IMR-90 (cell line): ENCODE measurements at regions not wholly inside any gene's neighbourhood (a gene's known extent, or its start where the extent isn't known, plus 50 kb on each side); places are given as distances from the start of the nearest gene placed in this dataset.
"Not testable (repeated sequence)": the region's sequence is repeated elsewhere in the genome, so short reads cannot be mapped to it uniquely, and the experiment has no call there.

Source experiments
- BHLHE40 ChIP-seq: fragments of 150-350 bp; IDR thresholded peaks from 2 replicates; pipeline ENCODE4 v1.6.1; 2016; ENCODE audit warnings: mild to moderate bottlenecking, low read depth, low read length
- CEBPB ChIP-seq: IDR thresholded peaks from 2 replicates; pipeline ENCODE4 v1.6.1; 2012; ENCODE audit warnings: low read depth, low read length, improper control_type of control experiment
- CHD1 ChIP-seq: IDR thresholded peaks from 2 replicates; pipeline ENCODE4 v1.6.1; 2012; ENCODE audit warnings: low read depth, low read length, improper control_type of control experiment
- CTCF ChIP-seq: conservative IDR thresholded peaks from 2 replicates; pipeline ENCODE4 v1.5.1; 2012; ENCODE audit warnings: mild to moderate bottlenecking, low read depth, low read length, improper control_type of control experiment
- FOS ChIP-seq: fragments of 150-350 bp; IDR thresholded peaks from 2 replicates; pipeline ENCODE4 v1.6.1; 2016; ENCODE audit warnings: low read depth, low read length
- MAZ ChIP-seq: IDR thresholded peaks from 2 replicates; pipeline ENCODE4 v1.6.1; 2012; ENCODE audit warnings: low read depth, mild to moderate bottlenecking, low read length, improper control_type of control experiment, moderate library complexity, borderline replicate concordance
- MXI1 ChIP-seq: IDR thresholded peaks from 2 replicates; pipeline ENCODE4 v1.6.1; 2012; ENCODE audit warnings: low read depth, mild to moderate bottlenecking, low read length, moderate library complexity, borderline replicate concordance
- NFE2L2 ChIP-seq: fragments of 150-350 bp; IDR thresholded peaks from 2 replicates; pipeline ENCODE4 v1.6.1; 2016; ENCODE audit warnings: low read depth, mild to moderate bottlenecking, low read length
- POLR2A ChIP-seq: IDR thresholded peaks from 2 replicates; pipeline ENCODE4 v1.6.1; 2012; ENCODE audit warnings: mild to moderate bottlenecking, low read depth, low read length
- RAD21 ChIP-seq: IDR thresholded peaks from 2 replicates; pipeline ENCODE4 v1.6.1; 2012; ENCODE audit warnings: low read length, improper control_type of control experiment
- RCOR1 ChIP-seq: IDR thresholded peaks from 2 replicates; pipeline ENCODE4 v1.6.1; 2012; ENCODE audit warnings: mild to moderate bottlenecking, low read length, improper control_type of control experiment; ENCODE audit not compliant: insufficient replicate concordance
- RFX5 ChIP-seq: IDR thresholded peaks from 2 replicates; pipeline ENCODE4 v1.8.0; 2012; ENCODE audit warnings: low read depth, mild to moderate bottlenecking, low read length, moderate library complexity
- SMC3 ChIP-seq: fragments of 150-350 bp; IDR thresholded peaks from 2 replicates; pipeline ENCODE4 v1.6.1; 2016; ENCODE audit warnings: low read depth, mild to moderate bottlenecking, antibody characterized with exemption, low read length, moderate library complexity
- USF2 ChIP-seq: fragments of 150-350 bp; IDR thresholded peaks from 2 replicates; pipeline ENCODE4 v1.6.1; 2017; ENCODE audit warnings: mild to moderate bottlenecking, antibody characterized with exemption, low read length, low read depth

- not testable (repeated sequence) for TF ChIP-seq NFE2L2, CEBPB, POLR2A, SMC3, FOS, RFX5, RAD21, USF2, BHLHE40, RCOR1, MAZ, MXI1, CHD1
- TF ChIP-seq CTCF: peak; percentile 27; the same call in 1 of the 2 replicates
These were observed 125.4 kb upstream of the ALDH3B2 start for GRCh38 chr11:67799808-67800207.
